Activated CD4-positive, alpha-beta T cell treated with anti-CD3 and anti-CD28 coated beads for 36 hours (primary cell): ENCODE measurements at regions not wholly inside any gene's neighbourhood (a gene's known extent, or its start where the extent isn't known, plus 50 kb on each side); places are given as distances from the start of the nearest gene placed in this dataset.

Source experiments
- ATAC-seq: fragments of 200-7000 bp; cut with Tn5 transposase; one replicate; pipeline ENCODE4 v1.10.0; 2021; ENCODE audit warnings: mild to moderate bottlenecking, moderate library complexity
- CTCF ChIA-PET: fragments of 350-600 bp; sonication (Branson Sonifier 250); formaldehyde crosslinking; loops from one replicate; lab custom pipeline; 2021; ENCODE audit warnings: antibody characterized with exemption; lab: Charles Lee
- POLR2A ChIA-PET: fragments of 350-600 bp; sonication (Branson Sonifier 250); formaldehyde crosslinking; loops from one replicate; lab custom pipeline; 2021; ENCODE audit warnings: antibody characterized with exemption, inconsistent platforms; lab: Charles Lee
- DNase-seq: peaks from one replicate; pipeline ENCODE4 v3.0.0-alpha.2; 2020
- H3K27ac Mint-ChIP-seq: one replicate; pipeline ENCODE4 v1.8.0; 2021; ENCODE audit warnings: mixed read lengths
- H3K27me3 Mint-ChIP-seq: one replicate; pipeline ENCODE4 v1.8.0; 2021; ENCODE audit warnings: mixed read lengths
- H3K36me3 Mint-ChIP-seq: one replicate; pipeline ENCODE4 v1.8.0; 2021; ENCODE audit warnings: low read depth, mixed read lengths
- H3K4me1 Mint-ChIP-seq: one replicate; pipeline ENCODE4 v1.8.0; 2021; ENCODE audit warnings: mixed read lengths
- H3K4me3 Mint-ChIP-seq: one replicate; pipeline ENCODE4 v1.8.0; 2021; ENCODE audit warnings: mild to moderate bottlenecking, moderate library complexity, mixed read lengths
- H3K9me3 Mint-ChIP-seq: one replicate; pipeline ENCODE4 v1.8.0; 2021; ENCODE audit warnings: low read depth, mixed read lengths
- intact Hi-C, 2 experiments: fragments of 100-400 bp; cut with DNase I in 1 of 2; cut with micrococcal nuclease in 1 of 2; formaldehyde crosslinking; loops; one replicate each; pipeline versions ENCODE4 v1.14.2 to v1.15.1; 2022 to 2024; cut with DNase I, micrococcal nuclease

DNA sequence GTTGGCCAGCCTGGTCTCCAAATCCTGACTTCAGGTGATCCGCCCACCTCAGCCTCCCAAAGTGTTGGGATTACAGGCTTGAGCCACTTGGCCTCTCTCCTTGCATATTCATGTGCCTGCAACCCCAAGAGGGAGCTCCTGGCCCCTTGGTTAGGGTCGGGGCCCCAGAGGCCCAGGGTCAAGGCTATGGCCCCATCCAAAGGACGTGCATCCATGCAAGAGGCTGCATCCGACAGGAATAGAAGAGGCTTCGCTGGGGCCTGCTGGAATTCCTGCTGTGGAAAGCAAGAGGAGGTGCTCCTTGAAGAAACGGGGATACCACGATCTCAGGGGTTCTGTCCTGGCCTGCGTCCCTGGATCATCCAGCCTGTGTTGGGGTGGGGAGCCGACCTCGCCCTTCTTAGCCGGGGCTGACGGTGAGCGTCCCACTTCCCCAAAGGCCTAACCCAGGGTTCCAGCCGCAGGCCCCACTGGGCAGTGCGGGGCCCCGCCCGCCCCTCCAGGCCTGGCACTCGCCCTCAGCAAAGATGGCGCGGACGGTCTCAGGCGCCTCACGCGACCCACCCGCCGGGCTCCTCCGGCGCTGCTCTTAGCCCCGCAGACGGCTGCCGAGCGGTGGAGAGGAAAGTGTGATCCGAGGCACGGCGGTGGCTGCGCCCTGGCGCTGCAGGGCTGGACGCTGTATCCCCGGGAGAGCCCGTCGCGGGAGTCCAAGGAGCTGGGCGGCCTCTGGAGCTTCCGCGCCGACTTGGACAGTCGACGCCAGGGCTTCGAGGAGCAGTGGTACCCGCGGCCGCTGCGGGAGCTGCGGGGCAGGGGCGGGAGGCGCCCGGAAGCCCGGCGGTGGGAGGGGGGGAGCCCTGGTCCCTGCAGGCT, 54.7 kb downstream of the ZNF727 start:
- no peaks in the 10 kb centered on the region for H3K4me1 Mint-ChIP-seq
- peaks cover 11% of the 10 kb centered on the region for H3K9me3 Mint-ChIP-seq
- ATAC-seq (no peak), DNase-seq (no peak)
- H3K4me3 Mint-ChIP-seq: no peak overlapping the region
- H3K27me3 Mint-ChIP-seq: no peaks in the 10 kb centered on the region
- ChIA-PET CTCF (interaction anchor here (0.7 kb wide), 1 partner anchor 948 kb away, joined by 3 read pairs; no protein-coding TSS in a partner anchor), POLR2A (no interaction called here)
- intact Hi-C loops: no loop called here
- no peak overlapping the region for H3K27ac Mint-ChIP-seq
- peaks cover 4% of the 10 kb centered on the region for H3K36me3 Mint-ChIP-seq

GRCh38 chr7:64101126-64101942, 56.1 kb downstream of the ZNF727 start:
- Mint-ChIP-seq H3K9me3 (peaks cover 10% of the 10 kb centered on the region), H3K27me3 (no peaks in the 10 kb centered on the region), H3K4me1 (no peaks in the 10 kb centered on the region), H3K36me3 (peaks cover 4% of the 10 kb centered on the region), H3K4me3 (no peak overlapping the region), H3K27ac (no peak overlapping the region)
- POLR2A ChIA-PET: no interaction called here
- ATAC-seq (no peak), DNase-seq (no peak)
- intact Hi-C loops: no loop called here
- CTCF ChIA-PET: no interaction called here

DNA sequence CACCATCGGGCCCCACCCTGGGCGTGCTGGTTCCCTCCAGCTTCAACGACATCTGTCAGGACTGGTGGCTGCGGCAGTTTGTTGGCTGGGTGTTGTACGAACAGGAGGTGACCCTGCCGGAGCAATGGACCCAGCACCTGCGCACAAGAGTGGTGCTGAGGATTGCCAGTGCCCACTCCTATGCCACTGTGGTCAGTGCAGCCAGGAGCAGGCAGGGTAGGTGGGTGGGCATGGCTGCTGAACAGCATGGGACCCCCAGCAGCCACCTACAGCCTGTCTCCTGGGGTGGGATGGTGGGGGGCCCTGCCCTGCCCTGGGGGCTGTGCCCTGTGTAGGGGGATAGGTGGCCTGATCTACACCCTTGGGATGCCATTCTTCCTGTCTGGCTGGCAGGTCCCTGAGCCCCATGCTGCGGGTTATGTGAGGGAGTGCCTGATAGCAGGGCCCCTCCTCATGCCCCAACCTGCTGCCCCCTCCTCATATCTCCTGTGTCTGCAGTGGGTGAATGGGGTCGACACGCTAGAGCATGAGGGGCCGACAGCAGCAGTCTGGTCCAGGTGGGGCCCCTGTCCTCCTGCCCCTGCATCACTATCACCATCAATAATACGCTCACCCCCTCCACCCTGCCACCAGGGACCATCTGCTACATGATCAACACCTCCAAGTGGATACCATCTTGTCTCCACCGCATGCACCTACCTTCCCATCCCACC, 56.9 kb downstream of the ZNF727 start:
- Mint-ChIP-seq H3K27ac (no peak overlapping the region), H3K36me3 (peaks cover 4% of the 10 kb centered on the region), H3K4me3 (no peak overlapping the region), H3K27me3 (no peaks in the 10 kb centered on the region), H3K4me1 (no peaks in the 10 kb centered on the region), H3K9me3 (peaks cover 10% of the 10 kb centered on the region)
- intact Hi-C loops: no loop called here
- ATAC-seq (no peak), DNase-seq (no peak)
- ChIA-PET CTCF (no interaction called here), POLR2A (no interaction called here)

DNA sequence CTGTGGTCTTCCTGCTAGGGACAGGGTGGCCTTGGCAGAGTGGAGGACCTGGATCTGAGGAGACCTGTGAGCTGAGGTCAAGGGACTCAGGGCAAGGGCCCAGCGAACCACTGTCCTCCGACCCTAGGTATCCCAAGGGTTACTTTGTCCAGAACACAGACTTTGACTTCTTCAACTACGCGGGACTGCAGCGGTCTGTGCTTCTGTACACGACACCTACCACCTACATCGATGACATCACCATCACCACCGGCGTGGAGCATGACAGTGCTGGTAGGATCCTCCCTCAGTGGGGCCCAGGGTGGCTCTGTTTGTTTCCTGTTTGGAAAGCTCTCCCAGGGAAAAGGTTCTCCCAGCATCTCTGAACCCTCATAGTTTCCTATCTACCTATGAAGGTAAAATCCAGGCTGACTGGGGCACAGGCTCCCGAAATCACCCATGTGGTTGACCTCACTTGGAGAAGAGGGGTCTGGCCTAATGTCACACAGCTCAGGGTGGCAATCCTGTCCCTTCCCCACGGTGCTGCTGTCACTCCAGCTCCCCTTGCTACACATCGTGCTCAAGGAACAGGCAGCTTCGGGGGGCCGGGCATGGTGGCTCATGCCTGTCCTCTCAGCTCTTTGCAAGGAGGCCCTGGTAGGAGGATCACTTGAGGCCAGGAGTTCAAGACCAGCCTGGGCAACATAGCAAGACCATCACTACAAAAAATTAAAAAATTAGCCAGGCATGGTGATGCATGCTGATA, 57.6 kb downstream of the ZNF727 start:
- intact Hi-C loops: no loop called here
- Mint-ChIP-seq H3K9me3 (peaks cover 8% of the 10 kb centered on the region), H3K4me3 (no peak overlapping the region), H3K27me3 (no peaks in the 10 kb centered on the region), H3K36me3 (peaks cover 4% of the 10 kb centered on the region), H3K27ac (no peak overlapping the region), H3K4me1 (no peaks in the 10 kb centered on the region)
- no peak for DNase-seq
- ChIA-PET CTCF (no interaction called here), POLR2A (no interaction called here)
- no peak for ATAC-seq

GRCh38 chr7:64113981-64114380, 68.7 kb downstream of the ZNF727 start:
- no peak for DNase-seq
- no peaks in the 10 kb centered on the region for H3K27me3 Mint-ChIP-seq
- H3K9me3 Mint-ChIP-seq: peaks cover 14% of the 10 kb centered on the region
- H3K27ac Mint-ChIP-seq: no peak overlapping the region
- CTCF ChIA-PET: no interaction called here
- ATAC-seq: no peak
- POLR2A ChIA-PET: no interaction called here
- intact Hi-C loops: no loop called here
- no peak overlapping the region for H3K4me3 Mint-ChIP-seq
- no peaks in the 10 kb centered on the region for H3K4me1 Mint-ChIP-seq
- H3K36me3 Mint-ChIP-seq: peaks cover 4% of the 10 kb centered on the region

- ChIA-PET POLR2A (no interaction called here), CTCF (no interaction called here)
- H3K4me1 Mint-ChIP-seq: no peaks in the 10 kb centered on the region
- intact Hi-C loops: no loop called here
- H3K36me3 Mint-ChIP-seq: peaks cover 4% of the 10 kb centered on the region
- H3K9me3 Mint-ChIP-seq: peaks cover 10% of the 10 kb centered on the region
- no peaks in the 10 kb centered on the region for H3K27me3 Mint-ChIP-seq
- ATAC-seq: no peak
- no peak for DNase-seq
- no peak overlapping the region for H3K4me3 Mint-ChIP-seq
- no peak overlapping the region for H3K27ac Mint-ChIP-seq
Observed at GRCh38 chr7:64114791-64115190, 69.6 kb downstream of the ZNF727 start.

- ChIA-PET CTCF (no interaction called here), POLR2A (no interaction called here)
- intact Hi-C loops: loop anchor here in 1 of 2 experiments (2.0 kb wide), 1 partner anchor 13 kb away; no protein-coding TSS in a partner anchor
- H3K27me3 Mint-ChIP-seq: no peaks in the 10 kb centered on the region
- H3K27ac Mint-ChIP-seq: no peak overlapping the region
- H3K36me3 Mint-ChIP-seq: peaks cover 3% of the 10 kb centered on the region
- H3K4me1 Mint-ChIP-seq: no peaks in the 10 kb centered on the region
- no peak overlapping the region for H3K4me3 Mint-ChIP-seq
- H3K9me3 Mint-ChIP-seq: peaks cover 34% of the 10 kb centered on the region
- DNase-seq (no peak), ATAC-seq (no peak)
Observed at GRCh38 chr7:64131696-64132095, 75.3 kb upstream of the ZNF735 start.
